NCI-H1436 (cell line): ENCODE measurements at regions not wholly inside any gene's neighbourhood (a gene's known extent, or its start where the extent isn't known, plus 50 kb on each side); places are given as distances from the start of the nearest gene placed in this dataset.

Experiments
- DNase-seq: peaks from one replicate; lab custom pipeline; 2025; lab: John Stamatoyannopoulos, UW

GRCh38 chr20:48358176-48359054, 469.4 kb downstream of the PREX1 start:
- DNase-seq, result no peak

- no peak for DNase-seq
Measured at GRCh38 chr20:48357714-48358113, 470.1 kb downstream of the PREX1 start.

DNA sequence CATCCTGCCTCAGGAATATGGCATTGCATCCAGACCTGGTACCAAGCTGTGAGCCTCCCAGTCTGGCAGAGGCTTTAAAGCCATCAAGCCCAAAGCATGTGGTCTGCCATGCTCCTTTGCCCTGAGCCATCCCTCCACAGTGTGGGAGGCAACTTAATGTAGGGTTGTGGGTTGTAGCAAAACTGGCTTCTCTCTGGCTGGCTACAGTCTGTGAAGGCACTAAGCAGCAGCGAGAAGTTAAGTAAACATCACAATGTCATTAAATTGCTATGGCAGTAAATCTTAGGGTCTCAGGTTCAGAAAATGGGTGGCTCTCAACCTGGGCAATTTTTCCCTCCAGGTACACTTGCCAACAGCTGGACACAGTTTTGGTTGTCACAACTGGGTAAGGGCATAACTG, 472.9 kb downstream of the PREX1 start:
- DNase-seq, result no peak

DNA sequence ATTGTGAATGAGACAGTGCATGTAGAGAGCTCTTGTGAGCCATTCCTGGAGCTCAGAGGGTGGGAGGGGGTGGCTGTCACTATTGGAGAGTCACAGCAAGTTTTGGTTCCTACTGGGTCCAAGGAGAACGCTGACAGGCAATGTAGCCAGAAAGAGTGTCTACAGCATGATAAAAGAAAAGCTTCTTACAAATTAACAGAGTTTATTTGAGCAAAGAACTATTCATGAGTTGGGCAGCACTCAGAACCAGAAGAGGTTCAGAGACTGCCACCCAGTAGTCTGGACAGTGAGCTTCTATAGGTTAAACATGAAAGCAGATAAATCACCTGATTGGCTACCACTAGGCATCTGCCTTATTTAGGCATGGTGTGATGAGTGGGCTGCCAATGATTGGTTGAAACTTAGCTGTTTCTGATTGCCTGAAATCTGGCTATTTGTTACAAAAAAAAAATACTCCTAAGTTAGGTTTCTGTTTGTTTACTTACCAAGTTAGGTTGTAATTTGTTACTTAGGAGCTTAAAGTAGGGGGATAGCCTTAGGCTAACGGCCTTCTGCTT, 473.4 kb downstream of the PREX1 start:
- DNase-seq, result no peak

- DNase-seq, result no peak
Measured at GRCh38 chr20:48352628-48353027, 475.2 kb downstream of the PREX1 start.

DNA sequence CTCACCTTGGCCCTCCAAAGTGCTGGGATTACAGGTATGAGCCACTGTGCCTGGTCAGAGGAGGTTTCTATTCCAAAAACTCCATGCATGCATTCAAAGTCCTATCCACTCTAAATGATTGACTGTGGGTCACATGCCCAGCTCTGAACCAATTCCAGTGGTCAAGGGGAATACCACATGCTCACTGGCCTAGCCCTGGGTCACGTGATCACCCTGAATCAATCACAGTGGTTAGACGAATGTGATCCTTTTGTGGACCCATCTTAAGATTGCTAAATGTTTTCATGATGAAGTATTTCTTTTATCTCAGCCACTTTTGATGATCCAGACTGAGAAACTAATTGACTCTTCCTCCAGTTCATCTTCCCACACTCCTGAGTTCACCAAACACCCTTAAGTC, 475.8 kb downstream of the PREX1 start:
- DNase-seq, result no peak

DNA sequence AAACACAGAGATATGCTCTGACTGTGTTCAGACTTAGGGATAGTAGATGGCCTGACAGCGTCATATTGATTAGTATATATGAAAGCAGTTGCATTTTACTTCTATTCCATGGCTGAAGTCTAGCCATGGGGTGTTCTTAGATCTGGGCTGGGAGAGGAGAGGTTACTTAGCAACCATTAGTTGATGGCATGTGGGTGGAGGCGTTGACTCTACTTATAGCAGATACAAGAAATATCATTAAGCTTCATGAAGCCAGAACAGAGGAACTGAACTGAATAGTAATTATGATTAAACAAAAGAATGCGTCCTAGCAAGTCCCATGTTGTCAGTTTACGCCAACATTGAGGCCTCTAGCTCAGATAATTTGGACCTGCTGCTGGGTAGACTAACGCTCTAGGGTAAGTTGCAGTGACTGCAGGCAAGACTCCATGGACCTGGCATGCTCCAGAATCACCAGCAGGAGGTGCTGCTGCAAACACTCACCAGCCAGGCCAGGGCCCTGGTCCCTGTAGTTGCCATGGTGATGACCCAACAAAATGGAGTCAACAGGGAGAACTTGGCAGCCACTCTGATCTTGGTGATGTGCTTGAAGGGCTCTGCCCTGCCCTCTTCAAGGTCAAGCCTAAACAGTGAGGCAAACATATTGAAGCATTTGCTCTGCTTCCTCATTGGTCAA, 477.3 kb downstream of the PREX1 start:
- no peak for DNase-seq

DNA sequence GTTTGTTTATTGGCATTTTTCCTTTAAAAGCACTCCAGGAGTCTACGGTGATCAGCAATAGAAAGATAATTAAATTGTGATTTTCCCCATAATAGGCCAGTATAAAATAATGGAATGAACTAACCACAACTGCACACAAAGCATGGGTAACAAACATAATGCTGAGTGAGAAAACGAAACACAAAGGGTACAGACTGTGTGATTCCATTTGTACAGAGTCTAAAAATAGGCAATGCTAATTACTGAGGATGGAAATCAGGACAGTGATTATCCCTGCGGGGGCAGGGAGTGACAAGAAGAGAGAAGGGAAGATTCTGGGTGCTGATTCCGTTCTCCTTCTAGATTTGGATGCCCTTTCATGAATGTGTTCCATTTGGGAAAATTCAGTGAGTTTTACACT, 478.1 kb downstream of the PREX1 start:
- no peak for DNase-seq

GRCh38 chr20:48348022-48348421, 479.8 kb downstream of the PREX1 start:
- no peak for DNase-seq

GRCh38 chr20:48342822-48343513, 484.8 kb downstream of the PREX1 start:
- DNase-seq, result no peak

DNA sequence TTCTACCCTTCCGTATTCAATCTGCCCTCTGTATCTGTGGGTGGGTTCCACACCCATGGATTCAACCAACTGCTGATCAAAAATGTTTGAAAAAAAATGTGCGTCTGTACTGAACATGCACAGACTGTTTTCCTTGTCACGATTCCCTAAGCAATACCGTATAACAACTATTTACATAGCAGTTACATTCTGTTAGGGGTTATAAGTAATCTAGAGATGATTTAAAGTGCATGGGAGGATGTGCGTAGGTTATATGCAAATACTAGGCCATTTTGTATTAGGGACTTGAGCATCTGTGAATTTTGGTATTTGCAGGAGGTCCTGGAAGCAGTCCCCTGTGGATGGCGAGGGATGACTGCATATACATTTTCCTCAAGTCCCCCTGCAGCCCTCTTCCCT, 486.9 kb downstream of the PREX1 start:
- no peak for DNase-seq

DNA sequence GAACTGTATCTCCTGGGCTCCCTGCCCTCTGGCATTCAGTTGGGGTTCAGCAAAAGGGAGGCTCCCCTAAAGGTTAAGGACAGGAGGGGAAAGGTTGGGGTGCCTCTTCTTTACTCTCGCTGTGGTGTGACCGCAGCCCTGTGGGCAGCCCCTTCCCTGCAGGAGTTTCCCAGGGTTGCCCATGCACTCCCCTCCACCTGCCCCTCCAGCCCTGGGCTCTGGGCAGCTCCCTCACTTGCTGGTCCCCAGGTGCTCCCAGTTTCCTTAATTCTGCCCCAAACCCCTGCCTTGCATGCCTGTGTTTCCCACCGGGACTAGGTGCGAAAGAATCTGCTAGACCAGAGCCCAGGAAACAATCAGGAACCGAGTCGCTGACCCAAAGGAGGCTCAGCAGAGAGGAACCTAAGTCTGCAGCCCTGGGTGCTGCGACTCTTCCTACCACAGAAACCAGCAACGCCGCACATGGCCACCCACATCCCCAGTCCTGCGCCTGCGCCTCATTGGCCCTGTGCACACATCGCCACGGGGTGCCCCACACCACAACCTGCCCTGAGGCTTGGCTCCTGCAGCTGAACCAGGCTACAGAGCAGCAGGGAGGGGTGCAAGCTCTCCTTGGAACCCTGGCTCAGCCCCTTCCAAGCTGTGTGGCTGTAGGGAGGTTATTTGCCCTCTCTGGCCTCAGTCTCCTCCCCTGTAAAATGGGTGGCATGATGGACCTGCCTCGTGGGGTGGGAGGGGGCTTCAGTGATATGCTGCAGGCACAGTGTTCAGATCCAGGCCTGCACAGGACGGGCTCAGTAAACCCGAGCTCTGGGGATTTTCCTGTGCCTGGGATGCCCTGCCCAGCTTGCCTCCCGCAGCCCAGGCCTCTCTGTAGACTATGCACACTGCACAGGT, 487.6 kb downstream of the PREX1 start:
- no peak for DNase-seq

DNA sequence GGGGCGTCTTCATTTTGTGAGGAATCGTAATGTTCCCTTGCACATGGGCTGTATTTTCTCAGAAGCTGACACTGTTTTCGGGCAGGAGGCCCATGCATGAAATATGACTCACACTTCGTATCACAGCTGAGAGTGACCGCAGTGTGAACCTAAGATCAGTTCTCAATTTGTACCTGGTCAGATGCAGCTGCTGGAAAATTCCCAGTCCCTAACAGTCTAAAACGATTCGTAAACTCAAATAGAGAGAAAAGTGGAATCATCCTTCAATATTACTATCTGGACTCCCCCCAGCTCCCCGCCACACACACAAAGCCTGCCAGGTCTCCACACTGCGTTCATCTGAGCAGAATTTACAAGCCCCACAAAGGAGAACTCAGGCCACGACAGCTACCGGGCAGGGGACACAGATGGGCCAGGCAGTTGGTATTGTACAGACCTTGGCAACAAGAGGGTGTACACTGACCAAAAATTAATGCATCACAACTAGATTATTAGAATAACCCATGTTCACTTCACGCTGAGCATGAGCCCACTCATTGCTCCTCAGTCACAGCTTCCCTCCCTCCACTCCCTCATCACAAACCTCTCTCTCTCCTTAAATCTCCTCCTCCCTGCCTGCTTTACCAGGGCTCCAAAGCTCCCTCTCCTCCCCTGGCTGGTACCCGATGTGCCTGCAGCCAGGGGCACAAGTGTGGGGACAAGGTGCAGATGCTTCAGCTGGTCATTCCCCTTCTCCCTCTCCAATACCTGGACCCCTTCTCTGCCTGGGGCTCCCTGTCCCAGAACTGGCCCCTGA, 488.4 kb downstream of the PREX1 start:
- no peak for DNase-seq

GRCh38 chr20:48338717-48339116, 489.1 kb downstream of the PREX1 start:
- no peak for DNase-seq

DNA sequence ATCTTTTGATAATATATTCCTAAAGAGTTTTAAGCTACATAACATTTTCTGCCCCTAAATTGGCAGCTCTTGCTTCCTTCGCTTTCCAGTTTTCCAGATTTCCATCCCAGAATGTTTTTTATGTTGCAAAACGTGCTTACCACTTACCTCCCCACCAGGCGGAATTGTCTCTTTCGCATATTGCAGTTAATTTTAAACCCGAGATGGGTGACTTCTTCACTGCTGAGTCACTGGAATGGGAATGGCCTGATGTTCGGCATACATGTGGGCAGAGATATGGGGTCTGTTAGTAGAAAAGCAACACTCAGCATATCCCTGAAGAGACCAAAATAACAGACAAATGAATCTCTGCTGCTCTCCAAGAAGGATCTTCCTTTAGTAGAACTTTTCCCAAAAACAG, 491.2 kb downstream of the PREX1 start:
- no peak for DNase-seq

- DNase-seq, result no peak
Measured at GRCh38 chr20:48335308-48336050, 492.3 kb downstream of the PREX1 start.

GRCh38 chr20:48333707-48334106, 494.1 kb downstream of the PREX1 start:
- no peak for DNase-seq

DNA sequence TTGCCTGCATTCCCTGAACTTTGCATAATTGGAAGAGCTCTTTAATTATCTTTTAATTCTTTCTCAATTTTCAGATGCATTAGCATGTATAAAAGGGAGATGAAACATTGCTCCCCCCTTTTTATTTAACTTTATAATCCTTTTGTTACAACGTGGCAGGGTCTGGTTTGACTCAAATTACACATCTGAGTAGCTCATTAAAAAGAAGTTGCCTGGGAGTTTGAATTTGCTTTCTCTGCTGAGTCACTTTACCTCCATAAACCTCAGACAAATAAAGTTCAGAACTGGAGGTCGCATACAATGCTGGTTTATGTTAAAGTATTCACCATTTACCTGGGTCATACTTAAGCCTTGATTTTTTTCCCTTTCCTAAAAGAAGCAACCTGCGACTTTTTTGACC, 495.2 kb downstream of the PREX1 start:
- DNase-seq, result no peak

DNA sequence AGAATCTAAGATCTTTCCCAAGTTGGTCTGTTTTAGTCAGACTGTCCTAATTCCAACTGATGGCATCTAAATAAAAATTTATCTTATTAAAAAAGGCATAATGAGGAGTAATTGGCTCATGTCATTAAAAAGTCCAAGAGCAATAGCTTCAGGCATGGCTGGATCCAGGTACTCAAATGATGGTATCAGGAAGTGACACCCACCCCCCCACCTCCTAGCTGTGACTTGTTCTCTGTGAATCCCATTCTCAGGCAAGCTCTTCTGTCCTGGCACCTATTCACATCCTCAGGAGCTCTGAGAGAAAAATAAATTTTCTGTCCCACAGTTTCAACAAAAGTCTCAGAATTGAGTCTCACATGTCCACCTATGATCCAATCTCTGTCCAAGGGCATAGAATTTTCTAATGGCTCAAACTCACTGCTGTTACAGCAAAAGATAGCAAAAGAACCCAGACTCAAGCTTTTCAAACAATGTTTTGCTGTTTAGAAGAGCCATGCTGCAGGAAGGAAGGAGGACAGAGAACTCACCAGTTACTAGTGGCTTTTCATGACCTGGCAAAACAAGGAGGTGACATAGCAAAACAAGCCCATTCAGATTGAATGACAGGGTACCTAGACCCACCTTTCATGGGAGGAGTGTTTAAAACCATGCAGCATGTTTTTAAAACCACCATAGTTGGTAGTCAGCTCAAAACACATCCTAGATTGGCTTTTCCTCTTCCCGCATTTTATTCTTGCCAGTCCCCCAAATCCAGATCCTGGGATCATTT, 496.1 kb downstream of the PREX1 start:
- no peak for DNase-seq
